ENCODE measurements at regions not wholly inside any gene's neighbourhood (a gene's known extent, or its start where the extent isn't known, plus 50 kb on each side); places are given as distances from the start of the nearest gene placed in this dataset.

DNA sequence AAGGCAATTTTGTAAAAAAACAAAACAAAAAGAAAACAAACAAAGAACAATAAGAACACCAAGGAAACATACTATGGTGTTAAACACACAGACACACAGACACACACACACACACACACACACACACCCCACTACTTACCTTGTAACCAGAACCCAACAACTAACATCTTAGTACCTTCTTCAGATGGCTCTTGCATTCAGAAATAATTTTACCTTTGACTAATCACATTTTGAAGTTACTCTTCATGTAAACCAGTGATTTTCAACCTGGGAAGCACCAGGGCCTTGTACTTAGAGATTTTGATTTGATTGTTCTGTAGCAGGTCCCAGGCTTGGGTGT is 87.5 kb downstream of the AQP4 start:
- in situ Hi-C loops (cut with HindIII; ENCODE audit: low sequenced_read_pairs) = no loop called here

DNA sequence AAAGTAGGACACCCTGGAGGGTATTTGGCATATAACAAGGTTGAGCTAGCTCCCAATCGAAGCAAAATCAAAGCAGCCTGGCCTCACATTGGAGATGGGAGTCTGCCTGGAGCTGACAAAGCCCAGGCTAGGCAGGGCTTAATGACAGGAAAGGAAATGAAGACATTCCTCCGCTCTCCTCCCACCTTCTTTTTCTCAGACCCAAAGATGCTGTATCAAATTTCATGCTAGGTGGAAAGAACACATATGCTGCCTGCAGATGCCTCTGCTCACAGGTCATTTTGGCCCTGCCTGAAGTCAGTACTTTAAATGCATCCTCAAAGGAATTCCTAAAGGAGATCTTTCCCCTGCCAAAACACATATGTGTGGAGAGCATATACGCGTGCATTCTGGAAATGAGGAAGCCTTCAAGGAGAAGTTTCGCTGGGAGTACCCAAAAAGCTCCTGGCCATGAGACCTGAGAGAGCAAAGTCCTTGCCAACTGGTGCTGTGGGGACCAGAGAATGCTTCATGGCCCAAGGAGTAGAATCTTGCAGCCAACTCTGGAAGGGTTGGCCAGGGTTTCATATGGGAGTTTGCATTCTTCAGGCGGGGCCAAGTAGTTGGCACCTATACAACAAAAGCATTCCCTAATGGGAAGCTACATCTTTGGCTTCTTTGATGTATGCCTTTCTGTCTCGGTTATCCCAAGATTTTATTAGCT is 88.0 kb downstream of the AQP4 start:
- peak; percentile 46 for DNase-seq (ENCODE audit: low read depth)
- H3K4me3 ChIP-seq (ENCODE audit: low read depth, low read length) = no peak overlapping the region
- TF ChIP-seq, protein P1, sequence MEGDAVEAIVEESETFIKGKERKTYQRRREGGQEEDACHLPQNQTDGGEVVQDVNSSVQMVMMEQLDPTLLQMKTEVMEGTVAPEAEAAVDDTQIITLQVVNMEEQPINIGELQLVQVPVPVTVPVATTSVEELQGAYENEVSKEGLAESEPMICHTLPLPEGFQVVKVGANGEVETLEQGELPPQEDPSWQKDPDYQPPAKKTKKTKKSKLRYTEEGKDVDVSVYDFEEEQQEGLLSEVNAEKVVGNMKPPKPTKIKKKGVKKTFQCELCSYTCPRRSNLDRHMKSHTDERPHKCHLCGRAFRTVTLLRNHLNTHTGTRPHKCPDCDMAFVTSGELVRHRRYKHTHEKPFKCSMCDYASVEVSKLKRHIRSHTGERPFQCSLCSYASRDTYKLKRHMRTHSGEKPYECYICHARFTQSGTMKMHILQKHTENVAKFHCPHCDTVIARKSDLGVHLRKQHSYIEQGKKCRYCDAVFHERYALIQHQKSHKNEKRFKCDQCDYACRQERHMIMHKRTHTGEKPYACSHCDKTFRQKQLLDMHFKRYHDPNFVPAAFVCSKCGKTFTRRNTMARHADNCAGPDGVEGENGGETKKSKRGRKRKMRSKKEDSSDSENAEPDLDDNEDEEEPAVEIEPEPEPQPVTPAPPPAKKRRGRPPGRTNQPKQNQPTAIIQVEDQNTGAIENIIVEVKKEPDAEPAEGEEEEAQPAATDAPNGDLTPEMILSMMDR (IDR thresholded peaks at IDR 0.05; ENCODE audit: low read depth, low read length, missing control alignments) = no peak
- in situ Hi-C loops (cut with HindIII; ENCODE audit: low sequenced_read_pairs) = no loop called here

More for the DNA sequence above, 87.5 kb downstream of the AQP4 start:
- no peak overlapping the region for H3K4me3 ChIP-seq (ENCODE audit: low read depth, low read length)
- TF ChIP-seq, protein P1 (IDR thresholded peaks at IDR 0.05; ENCODE audit: low read depth, low read length, missing control alignments) = no peak
- no peak for DNase-seq (ENCODE audit: low read depth)

DNA sequence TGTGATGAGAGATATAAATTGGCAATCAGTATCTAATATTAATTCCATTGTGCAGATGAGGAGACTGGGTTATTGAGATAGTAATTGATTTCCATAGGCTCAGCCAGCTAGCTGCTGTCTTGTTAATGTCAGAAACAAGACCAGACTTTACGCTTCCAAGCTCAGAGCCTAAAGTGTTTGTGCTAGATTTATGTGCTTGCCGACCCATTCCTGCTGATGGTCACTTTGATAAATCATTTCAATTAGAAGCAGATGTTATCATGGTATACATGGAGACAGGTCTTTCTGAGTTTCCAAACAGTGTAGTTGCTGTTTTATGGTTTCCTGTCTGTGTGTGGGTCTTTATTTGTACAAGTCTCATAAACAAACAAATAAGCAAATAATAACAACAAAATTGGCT is 92.8 kb downstream of the AQP4 start:
- TF ChIP-seq, protein P1 (IDR thresholded peaks at IDR 0.05; ENCODE audit: low read depth, low read length, missing control alignments) = no peak
- no peak for DNase-seq (ENCODE audit: low read depth)
- H3K4me3 ChIP-seq (ENCODE audit: low read depth, low read length) = no peak overlapping the region
- in situ Hi-C loops (cut with HindIII; ENCODE audit: low sequenced_read_pairs) = no loop called here

DNA sequence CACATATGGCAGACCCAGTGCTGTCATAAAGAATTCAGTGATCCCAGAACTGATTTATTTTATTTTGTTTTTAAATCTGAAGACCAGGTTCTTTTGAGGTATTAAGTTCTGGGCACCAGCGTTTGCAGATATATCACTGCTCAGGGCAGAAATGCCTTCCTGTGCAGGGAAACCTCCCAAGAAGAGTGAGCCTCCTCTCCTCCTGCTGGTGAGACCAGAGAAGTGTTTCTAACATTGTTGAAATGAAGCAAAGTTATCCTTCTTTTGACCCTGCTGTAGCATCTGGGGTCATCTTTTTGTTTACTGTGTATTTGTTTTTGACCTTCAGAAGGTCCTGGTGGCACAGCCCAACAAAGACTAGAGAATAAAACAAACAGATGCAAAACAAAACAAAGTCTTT is 94.0 kb downstream of the AQP4 start:
- in situ Hi-C loops (cut with HindIII; ENCODE audit: low sequenced_read_pairs) = no loop called here
- DNase-seq (ENCODE audit: low read depth) = no peak

DNA sequence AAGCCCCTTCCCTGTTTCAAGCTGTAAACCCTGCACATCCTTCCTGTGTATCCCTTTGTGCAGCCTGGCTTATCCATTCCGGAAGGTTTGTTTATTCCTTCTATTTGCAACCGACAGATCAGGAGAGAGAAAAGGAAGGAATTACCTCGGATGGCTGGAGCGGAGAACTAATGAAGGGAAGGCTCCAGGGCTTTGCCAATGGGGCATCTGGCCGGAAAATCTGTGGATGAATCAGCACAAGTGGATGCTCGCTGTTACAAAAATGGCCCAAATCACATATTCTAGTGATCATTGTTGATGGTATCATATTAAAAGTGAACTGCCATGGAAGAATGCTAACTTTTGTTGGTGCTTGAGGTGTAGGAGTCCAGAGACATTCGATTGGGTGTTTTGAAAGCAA is 97.1 kb downstream of the AQP4 start:
- no peak for DNase-seq (ENCODE audit: low read depth)
- H3K4me3 ChIP-seq (ENCODE audit: low read depth, low read length) = no peak overlapping the region
- TF ChIP-seq, protein P1 (IDR thresholded peaks at IDR 0.05; ENCODE audit: low read depth, low read length, missing control alignments) = no peak
- in situ Hi-C loops (cut with HindIII; ENCODE audit: low sequenced_read_pairs) = no loop called here

More for the DNA sequence above, 94.0 kb downstream of the AQP4 start:
- TF ChIP-seq, protein P1 (IDR thresholded peaks at IDR 0.05; ENCODE audit: low read depth, low read length, missing control alignments) = peak; percentile 37
- H3K4me3 ChIP-seq (ENCODE audit: low read depth, low read length) = no peak overlapping the region

DNA sequence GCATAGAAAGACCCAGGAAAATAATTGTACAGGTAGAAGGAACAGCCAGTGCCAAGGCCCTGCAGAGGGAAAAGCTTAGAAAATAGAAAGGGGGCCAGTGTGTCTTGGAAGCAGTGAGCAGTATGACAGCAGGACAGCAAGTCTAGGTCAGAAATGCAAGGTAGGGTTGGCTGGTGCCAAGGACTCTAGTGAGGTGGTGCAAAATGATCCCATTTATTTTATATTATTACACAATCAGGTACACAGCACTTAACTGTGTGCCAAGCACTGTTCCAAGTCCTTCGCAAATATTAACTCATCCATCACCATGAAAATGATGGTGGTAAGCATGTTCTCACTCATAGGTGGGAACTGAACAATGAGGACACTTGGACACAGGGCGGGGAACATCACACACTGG is 100.0 kb downstream of the AQP4 start:
- TF ChIP-seq, protein P1 (IDR thresholded peaks at IDR 0.05; ENCODE audit: low read depth, low read length, missing control alignments) = no peak
- H3K4me3 ChIP-seq (ENCODE audit: low read depth, low read length) = no peak overlapping the region
- no peak for DNase-seq (ENCODE audit: low read depth)
- in situ Hi-C loops (cut with HindIII; ENCODE audit: low sequenced_read_pairs) = no loop called here

Measured in astrocyte of the cerebellum (primary cell).